IMR-90 (cell line): ENCODE measurements at regions not wholly inside any gene's neighbourhood (a gene's known extent, or its start where the extent isn't known, plus 50 kb on each side); places are given as distances from the start of the nearest gene placed in this dataset.

Experiments used
- CTCF ChIP-seq: conservative IDR thresholded peaks from 2 replicates; pipeline ENCODE4 v1.5.1; 2012; ENCODE audit warnings: mild to moderate bottlenecking, low read depth, low read length, improper control_type of control experiment
- FOS ChIP-seq: fragments of 150-350 bp; IDR thresholded peaks from 2 replicates; pipeline ENCODE4 v1.6.1; 2016; ENCODE audit warnings: low read depth, low read length
- RCOR1 ChIP-seq: IDR thresholded peaks from 2 replicates; pipeline ENCODE4 v1.6.1; 2012; ENCODE audit warnings: mild to moderate bottlenecking, low read length, improper control_type of control experiment; ENCODE audit not compliant: insufficient replicate concordance
- RFX5 ChIP-seq: IDR thresholded peaks from 2 replicates; pipeline ENCODE4 v1.8.0; 2012; ENCODE audit warnings: low read depth, mild to moderate bottlenecking, low read length, moderate library complexity
- TF ChIP-seq, protein P1 (sequence below): fragments of 150-350 bp; IDR thresholded peaks from 2 replicates; pipeline ENCODE4 v1.6.1; 2017; ENCODE audit warnings: mild to moderate bottlenecking, antibody characterized with exemption, low read length, low read depth

DNA sequence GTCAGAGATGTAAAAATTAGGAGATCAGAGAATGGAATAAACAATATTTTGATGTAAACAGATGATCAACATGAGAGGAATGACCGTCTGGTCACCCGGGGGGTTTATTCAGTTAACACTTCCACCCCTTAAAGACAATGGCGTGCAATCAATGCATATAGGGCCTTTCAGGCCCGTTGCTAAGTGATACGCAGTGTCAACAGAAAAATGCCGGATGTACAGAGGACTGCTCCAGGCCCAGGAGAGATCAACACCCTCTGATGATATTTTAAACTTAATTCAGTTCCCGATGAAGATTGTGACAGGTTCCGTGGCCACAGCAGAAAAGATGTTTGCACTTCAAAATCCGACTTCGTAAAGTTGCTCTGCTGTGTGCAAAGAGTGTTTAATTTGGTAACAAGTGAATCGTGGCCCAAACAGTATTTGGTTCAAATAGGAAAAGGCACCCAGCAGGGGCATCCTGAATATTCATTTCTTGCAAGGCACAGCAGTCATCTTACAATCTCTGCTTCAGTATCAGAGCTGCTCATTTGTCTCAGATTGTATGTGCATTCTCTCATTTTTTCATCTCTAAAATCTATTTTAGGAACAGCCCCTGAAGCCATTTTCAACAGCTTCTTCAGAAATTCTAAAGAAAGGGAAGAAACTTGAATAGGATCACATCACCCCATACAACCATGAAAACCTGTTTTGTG, 72.6 kb downstream of the FOXB1 start:
- TF ChIP-seq FOS (no peak), CTCF (no peak), RCOR1 (no peak), RFX5 (no peak)
- TF ChIP-seq, protein P1, sequence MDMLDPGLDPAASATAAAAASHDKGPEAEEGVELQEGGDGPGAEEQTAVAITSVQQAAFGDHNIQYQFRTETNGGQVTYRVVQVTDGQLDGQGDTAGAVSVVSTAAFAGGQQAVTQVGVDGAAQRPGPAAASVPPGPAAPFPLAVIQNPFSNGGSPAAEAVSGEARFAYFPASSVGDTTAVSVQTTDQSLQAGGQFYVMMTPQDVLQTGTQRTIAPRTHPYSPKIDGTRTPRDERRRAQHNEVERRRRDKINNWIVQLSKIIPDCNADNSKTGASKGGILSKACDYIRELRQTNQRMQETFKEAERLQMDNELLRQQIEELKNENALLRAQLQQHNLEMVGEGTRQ = no peak
